ENCODE measurements at regions not wholly inside any gene's neighbourhood (a gene's known extent, or its start where the extent isn't known, plus 50 kb on each side); places are given as distances from the start of the nearest gene placed in this dataset.
A peak's percentile ranks its signal among the peaks of the same experiment; 100 is the strongest.
"Not testable (repeated sequence)": the region's sequence is repeated elsewhere in the genome, so short reads cannot be mapped to it uniquely, and the experiment has no call there.

DNA sequence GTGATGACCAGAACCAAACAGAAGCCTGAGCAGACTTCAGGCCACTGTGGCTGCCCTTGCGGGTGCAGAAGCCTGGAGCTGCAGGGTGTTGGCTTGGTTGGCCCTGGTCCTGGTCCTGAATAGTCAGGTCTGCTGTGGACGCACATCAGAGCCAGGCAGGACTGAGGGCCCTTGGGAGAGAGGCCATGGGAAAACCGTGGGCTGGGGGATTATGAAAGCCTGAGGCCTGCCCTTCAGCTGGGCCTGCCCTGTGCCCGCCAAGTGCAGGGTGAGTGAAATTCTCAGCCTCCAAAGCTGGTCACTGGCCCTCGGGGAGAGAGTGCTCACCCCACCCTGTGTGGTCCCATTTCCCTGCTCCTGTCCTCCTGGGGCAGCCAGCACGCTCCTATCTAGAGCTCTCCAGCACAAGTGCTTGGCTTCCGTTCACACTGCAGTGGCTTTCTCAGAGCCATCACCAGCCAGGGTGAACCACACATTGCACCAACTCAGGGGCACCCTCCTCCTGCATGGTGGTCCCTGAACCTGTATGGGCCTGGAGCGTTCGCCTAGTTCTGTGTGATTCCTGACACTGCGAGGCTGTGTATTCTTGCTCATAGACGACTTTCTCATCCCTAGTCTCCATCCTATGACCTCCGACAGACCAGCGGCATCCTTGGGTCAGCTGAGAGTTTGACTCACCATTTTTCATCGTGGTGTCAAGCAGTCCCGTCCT, 146.1 kb downstream of the TTLL2 start:
- DNase-seq (ENCODE audit: low spot score): no peak

DNA sequence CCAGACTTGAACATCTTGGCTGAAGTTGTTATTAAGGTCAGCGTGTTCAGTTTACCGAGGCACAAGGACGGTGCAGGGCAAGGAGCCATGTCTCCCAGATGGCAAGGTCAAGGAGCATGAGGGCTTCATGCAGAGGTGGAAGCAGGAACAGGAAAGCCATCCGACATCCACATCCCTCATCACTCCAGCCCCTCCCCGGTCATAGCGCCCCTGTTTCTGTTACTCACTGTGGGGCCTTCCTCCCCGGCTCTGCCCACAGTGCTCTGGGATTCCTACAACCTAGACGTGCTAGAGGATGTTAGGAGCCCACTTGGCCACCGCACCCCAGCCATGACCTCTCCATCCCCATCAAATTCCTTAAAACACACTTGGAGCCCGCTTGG, 146.7 kb downstream of the TTLL2 start:
- DNase-seq (ENCODE audit: low spot score): no peak

DNA sequence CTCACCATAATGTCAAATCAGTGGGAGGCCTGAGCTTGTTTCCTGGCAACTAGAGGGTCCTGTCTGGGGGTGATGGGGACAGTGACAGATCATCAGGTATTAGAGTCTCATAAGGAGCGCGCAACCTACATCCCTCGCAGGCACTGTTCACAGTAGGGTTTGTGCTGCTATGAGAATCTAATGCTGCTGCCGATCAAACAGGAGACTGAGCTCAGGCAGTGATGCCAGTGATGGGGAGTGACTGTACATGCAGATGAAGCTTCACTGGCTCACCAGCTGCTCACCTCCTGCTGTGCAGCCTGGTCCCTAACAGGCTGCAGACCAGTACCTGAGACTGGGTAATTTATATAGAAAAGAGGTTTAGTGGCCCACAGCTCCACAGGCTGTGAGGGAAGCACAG, 147.3 kb downstream of the TTLL2 start:
- DNase-seq (ENCODE audit: low spot score): no peak

DNA sequence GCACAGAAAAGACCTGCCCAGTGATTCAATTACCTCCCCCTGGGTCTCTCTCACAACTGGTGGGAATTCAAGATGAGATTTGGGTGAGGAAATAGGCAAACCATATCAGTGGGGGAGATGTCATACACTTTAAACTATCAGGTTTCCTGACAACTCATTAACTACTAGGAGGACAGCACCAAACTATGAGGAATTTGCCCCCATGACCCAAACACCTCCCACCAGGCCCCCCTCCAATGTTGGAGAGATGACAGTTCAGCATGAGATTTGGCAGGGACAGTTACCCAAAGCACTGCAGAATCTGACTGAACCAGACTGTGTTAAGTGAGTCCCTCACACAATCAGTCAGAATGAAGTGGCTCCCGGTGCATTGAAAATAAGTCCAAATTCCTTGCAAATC, 148.0 kb downstream of the TTLL2 start:
- no peak for DNase-seq (ENCODE audit: low spot score)

DNA sequence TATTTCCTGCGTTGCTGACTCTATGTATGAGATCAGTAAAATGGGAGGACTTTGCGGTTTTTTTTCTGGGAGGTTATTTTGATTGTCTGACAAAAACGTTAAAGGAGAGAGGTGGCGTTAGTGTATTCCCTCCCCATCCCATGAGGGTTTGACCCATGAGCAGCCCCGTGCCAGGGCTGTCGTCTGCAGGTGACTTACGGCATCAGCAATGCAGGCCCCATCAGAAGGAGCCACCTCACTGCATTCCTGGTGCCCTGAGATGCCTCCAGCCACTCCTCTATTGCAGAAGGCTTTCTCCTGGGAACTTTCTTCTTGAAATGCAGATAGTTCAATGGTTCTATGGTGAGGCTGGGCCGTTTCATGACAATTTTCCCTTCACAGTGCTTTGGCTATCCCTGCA, 149.3 kb downstream of the TTLL2 start:
- DNase-seq (ENCODE audit: low spot score): no peak

DNA sequence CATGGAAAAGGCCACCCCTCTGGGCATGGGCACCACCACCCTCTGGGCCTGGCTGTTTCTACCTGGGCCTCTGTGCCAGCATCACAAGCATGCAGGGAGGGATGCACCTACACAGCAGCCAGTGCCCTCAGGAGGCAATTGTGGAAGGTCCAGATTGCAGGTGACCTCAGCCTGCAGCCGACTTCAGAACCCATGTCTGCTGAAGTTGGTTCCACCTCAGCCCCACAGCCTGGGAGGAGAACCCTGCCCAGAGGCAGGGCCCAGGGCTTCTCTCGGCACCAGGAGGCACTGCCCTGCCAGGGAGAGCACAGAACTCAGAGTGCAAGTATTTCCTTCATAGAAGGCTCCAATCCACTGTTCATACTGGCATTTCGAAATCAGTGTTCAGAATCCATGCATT, 149.8 kb downstream of the TTLL2 start:
- DNase-seq (ENCODE audit: low spot score): no peak

DNA sequence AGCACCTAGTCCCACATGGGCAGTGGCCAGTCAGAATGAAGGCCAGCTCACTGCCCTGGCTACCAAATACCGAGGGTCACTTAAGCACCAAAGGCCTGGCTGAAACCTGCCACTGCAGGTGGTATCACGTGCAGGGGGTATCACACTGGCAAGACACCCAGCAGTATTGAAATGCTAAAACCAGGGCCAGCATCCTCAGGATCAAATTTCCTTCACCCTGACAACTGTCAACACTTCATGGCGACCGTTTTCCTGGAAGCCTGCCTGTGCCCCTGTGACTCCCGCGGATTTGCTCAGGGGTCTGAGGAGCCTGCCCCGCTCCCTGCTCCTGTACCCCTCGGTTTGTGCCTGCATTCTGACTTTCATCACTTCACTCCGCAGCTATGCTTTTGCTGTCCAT, 151.1 kb downstream of the TTLL2 start:
- no peak for DNase-seq (ENCODE audit: low spot score)

DNA sequence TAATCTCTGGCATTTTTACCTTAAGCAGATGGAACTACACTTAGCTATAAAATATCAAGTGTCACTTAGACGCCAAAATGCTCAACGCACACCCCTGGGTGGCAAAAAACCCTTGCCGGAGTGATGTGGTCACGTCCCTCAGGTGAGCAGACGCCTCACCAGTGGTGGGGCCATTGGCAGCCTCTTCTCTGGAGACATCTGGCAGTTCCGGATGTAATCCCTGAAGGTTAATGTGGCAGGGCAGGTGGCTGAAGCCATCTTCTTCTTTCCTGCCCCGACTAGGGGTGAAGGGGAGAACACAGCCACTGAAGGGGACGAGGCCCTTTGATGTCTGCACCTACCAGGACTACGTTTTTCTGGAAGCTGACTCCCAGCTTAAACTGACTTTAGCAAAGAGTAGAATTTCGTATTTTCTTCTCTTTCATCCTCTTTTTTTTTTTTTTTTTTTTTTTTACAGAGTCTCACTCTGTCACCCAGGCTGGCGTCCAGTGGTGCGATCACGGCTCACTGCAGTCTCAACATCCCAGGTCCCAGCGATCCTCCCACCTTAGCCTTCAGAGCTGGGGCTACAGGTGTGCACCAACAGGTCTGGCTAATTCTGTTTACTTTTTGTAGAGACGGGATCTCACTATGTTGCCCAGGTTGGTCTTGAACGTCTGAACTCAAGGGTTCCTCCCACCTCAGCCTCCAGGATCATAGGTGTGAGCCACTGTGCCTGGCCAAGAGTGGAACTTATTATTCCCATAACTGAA, 152.1 kb downstream of the TTLL2 start:
- no peak for DNase-seq (ENCODE audit: low spot score)

DNA sequence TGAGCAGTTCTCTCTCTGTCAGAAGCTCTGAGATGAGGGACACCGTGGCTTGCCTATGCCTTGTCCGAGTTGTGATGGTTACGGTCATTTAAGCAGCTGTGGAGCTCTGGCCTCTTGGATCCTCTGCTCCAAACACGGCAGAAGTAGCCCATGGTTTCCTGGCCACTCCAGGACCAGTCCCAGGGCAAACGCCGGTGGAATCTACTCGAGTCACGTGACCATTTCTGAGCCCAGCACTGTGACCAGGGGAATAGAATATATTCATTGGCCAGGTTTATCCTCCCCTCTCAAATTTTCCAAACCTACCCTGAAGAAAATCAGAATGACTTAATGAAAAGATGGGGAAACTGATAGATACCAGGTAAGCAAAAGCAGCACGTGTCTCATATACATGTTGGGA, 152.8 kb downstream of the TTLL2 start:
- DNase-seq (ENCODE audit: low spot score): no peak

DNA sequence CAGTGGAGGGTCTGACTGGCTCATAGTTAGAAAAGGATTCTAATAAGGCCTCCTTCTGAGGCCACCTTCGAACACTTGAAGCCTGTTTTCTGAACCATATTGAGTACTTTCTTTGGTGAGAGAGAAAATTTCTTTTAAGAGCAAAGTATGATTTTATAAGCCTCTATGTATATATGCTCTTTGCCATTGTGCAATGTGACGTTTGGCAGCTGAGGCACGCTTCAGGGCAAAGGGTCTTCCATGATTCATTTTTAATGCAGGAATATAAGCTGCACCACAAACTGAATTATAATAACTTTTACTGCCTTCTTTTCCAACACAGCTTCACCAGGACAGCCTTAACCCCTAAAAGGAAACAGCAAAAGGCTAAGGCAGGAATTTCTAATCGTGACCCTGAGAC, 154.4 kb downstream of the TTLL2 start:
- DNase-seq (ENCODE audit: low spot score): no peak

DNA sequence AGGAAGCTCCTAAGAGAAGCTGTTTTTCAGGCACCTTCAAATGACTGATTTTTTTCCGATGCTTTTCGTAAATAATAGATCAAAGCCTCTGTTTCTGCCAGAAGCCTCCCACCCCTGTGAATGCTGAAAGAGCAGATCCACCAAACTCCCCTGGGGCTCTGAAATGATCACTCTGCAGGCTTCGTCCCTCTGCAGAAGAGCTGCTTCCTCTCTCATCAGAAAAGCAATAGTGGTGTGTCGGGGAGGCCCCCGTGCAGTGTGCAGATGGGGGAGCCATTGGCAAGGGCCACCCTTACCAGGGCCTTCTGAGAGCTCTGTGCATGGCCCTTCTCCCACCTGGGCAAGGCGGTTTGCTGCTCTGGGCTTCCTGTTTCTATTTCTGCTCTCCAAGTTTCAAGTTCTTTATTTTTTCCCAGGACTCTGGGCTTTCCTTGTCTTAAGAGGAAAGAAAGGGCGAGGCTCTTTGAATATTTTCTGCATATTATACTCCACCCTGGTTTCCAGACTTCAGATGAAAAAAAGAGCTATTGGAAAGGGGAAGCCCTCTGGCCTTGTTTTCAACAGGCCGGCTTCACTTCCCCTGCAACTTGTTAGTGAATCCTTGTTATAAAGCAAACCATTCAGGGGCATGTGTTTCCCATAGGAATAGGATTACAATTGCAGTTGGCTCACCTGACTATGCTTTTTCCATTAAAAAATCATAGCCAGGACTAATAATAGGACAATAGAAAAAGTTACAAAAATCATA, 155.2 kb downstream of the TTLL2 start:
- no peak for DNase-seq (ENCODE audit: low spot score)

DNA sequence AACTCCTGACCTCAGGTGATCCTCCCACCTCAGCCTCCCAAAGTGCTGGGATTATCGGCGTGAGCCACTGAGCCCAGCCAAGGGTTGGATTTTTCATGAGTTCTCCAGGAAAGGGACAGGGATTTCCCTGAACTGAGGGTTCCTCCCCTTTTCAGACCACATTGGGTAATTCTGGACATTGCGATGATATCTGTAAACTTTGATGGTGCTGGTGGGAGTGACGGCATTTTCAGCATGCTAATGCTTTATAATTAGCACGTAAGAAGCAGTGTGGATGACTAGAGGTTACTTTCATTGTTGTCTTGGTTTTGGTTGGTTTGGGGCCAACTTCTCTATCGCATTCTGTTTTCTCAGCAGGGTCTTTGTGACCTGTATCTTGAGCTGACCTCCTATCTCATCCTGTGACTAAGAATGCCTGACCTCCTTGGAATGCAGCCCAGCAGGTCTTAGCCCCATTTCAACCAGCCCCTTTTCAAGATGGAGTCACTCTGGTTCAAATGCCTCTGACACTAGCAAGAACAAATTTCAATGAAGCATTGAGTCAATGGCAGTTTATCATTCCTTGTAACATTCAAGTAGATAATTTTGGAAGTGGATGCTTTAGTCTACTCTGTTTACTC, 156.5 kb downstream of the TTLL2 start:
- DNase-seq (ENCODE audit: low spot score): no peak

DNA sequence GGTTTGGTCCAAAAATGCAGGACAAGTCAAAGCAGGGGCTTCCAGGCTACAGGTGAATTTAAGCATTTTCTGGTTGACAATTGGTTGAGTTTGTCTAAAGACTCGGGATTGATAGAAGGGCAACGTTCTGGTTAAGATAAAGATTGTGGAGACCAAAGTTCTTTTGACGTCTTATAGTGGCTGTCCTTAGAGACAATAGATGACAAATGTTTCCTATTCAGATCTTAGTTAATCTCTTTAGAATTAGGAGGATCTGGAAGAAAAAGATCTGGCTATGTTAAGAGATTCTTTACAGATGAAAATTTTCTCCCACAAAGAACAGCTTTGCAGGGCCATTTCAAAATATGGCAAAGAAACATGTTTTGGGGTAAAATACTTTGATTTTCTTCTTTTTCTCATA, 157.9 kb downstream of the TTLL2 start:
- DNase-seq (ENCODE audit: low spot score): not testable (repeated sequence)

DNA sequence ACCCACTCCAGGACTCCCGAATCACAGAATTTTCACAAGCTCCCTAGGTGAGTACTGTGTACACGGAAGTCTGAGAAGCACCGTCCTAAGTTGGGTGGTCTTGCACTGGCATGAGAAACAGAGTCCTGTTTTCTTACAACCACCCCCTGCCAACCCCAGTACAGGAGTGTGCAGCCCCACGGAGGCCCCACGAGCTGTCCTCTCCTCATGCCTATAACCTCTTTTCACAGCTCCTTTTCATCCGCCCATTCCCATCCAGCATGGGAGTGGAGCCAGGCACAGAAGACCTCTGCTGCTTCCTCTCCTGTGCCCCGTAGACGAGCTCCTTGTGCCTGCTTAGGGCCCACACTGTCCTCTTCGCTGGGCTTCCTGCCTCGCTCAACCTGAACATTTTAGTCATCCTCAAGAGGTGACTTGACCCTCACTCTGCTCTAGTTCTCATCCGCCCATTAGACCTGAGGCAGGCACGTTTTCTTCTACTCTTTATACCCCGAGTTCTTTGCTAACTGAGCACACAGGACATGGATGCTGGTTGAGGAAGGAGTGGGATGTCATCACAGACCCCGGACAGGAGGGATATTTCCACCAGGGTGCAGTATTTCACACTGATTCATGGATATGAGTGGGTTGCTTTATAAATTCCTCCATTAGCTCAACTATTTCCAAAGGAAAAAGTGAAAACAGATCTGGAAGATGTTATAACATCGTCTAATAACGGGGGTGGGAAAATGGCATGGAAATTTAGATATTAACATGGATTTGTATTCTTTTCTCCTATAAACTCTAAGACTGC, 160.5 kb downstream of the TTLL2 start:
- peak; percentile 69 for DNase-seq (ENCODE audit: low spot score)

DNA sequence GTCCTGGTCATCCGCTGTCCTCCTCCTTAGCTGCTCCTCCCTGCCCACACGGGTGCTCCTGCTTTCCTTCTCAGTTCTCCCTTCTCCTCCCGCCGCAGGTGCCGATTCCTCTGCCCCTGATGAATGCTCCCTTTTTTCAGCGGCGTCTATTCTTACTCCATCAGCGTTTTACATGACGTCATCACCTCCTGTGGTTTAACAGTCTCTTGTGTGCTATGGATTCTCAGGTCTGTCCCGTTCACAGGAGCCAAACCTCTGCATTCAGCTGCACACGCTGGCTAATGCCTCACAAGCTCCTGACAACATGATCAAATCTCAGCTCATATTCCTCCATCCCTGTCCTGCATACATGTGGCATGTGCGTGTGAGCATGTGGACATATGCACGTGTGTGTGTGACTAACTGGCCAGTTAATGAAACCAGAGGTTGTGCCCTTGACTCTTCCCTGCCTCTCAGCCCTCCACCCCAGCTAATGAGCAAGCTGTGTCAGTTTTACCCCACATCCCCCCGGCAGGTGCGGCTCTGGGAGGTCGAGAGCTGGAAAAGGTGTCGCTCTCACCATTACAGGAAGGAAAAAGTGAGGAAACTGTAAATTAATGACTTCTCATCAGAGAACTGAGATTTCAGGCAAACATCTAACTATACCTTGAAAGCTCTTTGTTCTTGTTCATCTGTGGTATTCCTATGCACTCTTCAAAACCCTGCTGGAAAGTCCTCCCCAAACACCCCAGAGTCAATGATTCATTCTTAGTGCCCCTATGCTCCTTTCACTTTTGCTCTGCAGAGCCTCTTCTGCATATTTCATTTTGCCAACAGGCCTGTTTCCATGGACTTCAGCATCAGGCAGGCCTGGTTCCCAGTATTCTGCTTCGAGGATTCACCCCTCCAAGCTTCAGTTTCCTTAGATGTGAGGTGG, 163.1 kb downstream of the TTLL2 start:
- no peak for DNase-seq (ENCODE audit: low spot score)

DNA sequence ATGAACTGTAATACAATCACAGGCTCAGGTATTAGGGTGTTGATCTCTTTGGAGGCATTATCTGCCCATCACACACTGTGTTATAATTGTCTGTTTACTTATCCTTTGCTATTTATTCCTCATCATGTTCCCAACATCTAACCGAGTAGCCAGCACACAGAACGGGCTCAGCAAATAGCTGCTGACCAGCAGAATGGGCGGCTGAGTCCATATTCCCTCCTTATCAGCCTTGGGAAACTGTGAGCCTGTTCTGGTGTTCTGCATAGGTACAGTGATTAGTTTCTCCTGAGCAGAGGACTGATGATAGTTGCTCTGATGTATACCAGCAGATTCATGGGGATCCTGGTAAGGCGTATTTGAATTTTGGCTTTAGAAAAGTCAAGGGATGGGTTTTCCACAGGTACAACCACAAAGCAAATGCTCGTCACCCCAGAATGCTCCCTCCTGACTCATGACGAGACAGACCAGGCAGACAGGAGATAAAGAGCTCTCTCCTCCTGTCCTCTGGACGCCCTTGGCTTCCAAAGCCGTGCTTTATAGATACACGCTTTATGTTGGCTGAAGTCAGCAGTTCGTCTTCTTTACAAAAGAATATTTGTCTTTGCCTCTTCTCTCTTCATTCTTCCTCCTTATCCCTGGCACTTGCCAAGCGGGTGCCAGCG, 166.7 kb downstream of the TTLL2 start:
- DNase-seq (ENCODE audit: low spot score): no peak

DNA sequence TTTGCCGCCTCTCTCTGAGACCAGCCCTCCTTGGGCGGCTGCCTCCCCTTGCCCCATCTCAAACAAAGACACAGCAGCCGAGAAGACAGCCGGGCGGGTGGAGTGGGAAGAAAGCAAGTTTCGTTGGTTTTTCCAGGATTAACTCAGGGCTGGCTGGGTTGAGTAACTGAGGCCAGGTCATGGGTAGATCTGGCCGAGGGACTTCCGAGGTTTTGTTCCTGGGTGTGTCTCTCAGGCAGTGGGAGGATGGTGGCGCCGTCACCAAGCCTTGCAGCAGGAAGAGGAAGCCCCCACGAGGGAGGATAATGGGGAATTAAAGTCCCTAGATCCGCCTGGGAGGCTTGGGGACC, 167.2 kb downstream of the TTLL2 start:
- no peak for DNase-seq (ENCODE audit: low spot score)

DNA sequence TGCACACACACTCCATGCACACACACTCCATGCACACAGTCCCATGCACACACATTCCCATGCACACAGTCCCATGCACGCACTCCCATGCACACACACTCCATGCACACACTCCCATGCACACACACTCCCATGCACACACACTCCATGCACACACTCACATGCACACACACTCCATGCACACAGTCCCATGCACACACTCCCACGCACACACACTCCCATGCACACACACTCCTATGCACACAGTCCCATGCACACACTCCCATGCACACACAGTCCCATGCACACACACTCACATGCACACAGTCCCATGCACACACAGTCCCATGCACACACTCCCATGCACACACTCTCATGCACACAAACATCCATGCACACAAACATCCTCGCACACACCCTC, 168.4 kb downstream of the TTLL2 start:
- DNase-seq (ENCODE audit: low spot score): no peak

DNA sequence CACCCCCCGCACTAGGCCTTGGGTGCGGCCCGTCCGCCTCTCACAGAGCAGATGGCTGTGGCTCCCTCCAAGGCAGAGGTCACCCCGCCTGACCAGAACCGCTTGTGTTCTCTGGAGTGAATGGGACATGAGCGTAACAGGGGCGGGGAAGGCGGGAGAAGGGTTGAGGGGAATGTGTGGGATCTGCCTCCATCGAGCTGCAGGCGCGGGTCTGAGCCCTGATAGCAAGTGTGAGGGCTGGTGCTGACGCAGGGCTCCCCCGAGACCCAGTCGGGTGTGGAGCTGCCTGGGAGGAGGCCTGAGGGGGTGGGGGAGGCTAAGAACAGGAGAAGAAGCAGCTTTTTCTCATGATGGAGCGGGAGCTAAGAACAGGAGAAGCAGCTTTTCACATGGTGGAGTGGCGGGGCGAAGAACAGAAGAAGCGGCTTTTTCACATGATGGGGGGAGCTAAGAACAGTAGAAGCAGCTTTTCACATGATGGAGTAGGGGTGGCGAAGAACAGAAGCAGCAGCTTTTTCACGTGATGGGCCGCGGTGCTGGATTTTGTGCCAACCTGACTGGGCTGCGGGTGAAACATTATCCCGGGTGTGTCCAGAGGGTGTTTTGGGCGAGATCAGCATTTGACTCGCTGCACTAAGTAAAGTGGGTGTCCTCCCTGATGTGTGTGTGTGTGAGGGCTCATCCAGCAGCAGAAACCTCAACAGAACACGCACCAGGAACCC, 169.3 kb downstream of the TTLL2 start:
- peak; percentile 52 for DNase-seq (ENCODE audit: low spot score)
